SH-SY5Y (cell line): ENCODE measurements at regions not wholly inside any gene's neighbourhood (a gene's known extent, or its start where the extent isn't known, plus 50 kb on each side); places are given as distances from the start of the nearest gene placed in this dataset.

Experiments used
- GATA2 ChIP-seq: IDR thresholded peaks from 2 replicates; pipeline ENCODE4 v1.6.1; 2011; ENCODE audit warnings: mild to moderate bottlenecking, low read depth, low read length
- GATA3 ChIP-seq: IDR thresholded peaks from 2 replicates; pipeline ENCODE4 v1.6.1; 2011; ENCODE audit warnings: low read depth, mild to moderate bottlenecking, low read length, moderate library complexity

- TF ChIP-seq GATA3 (no peak), GATA2 (no peak)
Measured at GRCh38 chr1:5647234-5647633, 345.0 kb downstream of the NPHP4 start.
